HG03196 (cell line): ENCODE measurements at regions not wholly inside any gene's neighbourhood (a gene's known extent, or its start where the extent isn't known, plus 50 kb on each side); places are given as distances from the start of the nearest gene placed in this dataset.

Source experiments
- ATAC-seq: cut with Tn5 transposase; IDR thresholded peaks from one replicate; pipeline ENCODE4 v1.9.1; 2021; ENCODE audit not compliant: unreplicated experiment

DNA sequence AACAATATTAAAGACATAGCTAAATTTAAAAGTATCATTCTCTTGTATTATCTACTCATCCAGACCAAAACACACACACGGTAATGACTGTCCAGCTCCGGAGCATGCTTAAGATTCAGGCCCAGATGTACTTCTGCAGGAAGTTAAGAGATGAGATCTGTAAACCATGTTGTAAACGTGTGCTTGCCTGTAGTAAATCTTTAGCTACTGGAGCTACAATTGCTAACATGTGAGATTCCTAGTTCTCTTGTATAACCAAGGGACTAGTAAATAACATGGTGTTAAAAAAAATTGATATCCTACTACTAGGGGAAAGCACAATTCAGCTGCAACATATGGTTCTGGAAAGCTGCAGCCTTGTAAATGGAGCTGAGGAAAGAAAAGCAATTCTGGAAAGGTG, 651.7 kb upstream of the CCDC54 start:
- ATAC-seq = no peak

DNA sequence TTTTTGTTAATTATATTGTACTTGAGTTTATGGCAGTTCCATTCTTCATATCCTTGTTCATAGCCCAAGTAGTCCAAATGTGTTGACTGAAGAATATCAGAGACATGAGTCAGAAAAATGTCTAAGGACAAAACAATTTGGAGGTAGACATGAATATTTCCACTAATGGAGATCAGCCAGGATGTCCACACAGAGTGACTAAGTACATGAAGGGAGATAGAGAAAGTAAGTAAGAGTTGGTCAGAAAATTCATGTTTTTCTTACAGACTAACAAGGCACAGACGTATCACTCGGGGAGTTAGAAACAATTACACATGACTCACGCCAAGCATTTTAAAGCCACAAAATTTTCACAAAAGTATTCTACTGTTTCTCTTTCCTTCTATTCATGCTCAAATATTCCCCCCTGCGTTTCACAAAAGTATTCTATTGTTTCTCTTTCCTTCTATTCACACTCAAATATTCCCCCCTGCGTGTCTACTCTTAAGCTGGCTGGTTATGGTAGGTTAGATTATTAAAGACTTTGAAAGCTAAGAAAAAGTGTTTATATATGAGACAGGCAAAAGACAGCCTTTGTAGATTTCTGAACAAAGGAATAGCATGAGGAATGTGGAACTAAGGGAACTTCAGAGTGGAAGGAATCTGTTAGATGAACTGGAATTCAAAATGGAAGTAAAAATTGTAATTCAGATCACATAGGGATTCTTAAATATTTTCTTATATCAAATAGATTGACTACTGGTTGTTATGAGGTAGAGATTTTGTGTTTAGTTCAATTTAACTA, 648.7 kb upstream of the CCDC54 start:
- no peak for ATAC-seq

DNA sequence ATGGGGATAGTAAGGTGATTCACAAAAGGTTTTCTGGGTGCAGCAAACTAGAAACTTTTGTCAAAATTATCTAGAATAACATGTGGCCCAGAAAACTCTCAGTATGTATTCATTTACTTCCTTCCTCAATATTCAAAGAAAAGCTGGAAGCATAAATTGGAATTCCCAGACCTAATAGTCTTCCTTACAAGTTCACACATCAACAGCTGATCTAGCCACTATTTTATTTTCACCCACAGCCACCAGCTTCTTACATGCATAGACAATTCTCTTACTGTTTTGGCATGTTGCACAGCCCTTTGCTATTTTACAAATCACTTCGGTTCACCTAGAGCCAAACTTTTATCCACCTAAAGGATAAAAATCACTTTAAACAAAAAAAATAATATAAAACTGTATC, 647.8 kb upstream of the CCDC54 start:
- no peak for ATAC-seq

DNA sequence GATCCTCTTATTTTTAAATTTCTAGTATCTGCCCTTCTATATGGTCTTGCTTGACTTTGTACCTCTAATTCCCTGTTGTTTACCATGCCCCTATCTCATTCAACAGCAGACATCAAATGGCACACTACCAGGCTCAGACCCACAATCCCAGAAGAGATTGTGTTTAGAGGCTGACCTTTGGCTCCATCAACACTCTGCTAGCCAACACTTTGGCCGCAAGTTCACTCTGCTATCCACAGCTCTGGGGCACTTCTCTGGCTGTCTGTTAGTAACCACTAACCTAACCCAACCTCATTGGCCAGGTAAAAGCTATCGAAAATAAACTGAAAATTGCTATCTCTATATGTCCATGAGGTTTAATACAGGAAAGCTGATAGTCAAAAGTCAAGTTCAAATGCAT, 646.0 kb upstream of the CCDC54 start:
- ATAC-seq = no peak

DNA sequence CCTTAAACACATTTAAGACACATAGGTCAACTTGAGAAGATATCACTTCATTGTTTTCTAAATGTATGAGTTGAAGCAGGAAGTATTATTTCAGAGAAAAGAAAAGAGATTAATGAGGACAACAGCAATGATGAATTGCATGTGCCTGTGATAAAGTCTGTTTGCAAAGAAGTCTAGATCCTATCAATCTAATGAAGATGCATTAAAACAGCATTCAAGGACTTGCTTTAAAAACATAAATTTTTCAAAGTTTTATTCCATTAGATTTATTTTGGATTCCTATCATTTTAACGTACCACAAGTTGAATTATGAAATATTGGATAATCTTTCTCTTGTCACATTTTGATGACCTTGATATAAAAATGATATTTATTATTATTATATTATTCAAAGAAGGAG, 642.5 kb upstream of the CCDC54 start:
- ATAC-seq = no peak

DNA sequence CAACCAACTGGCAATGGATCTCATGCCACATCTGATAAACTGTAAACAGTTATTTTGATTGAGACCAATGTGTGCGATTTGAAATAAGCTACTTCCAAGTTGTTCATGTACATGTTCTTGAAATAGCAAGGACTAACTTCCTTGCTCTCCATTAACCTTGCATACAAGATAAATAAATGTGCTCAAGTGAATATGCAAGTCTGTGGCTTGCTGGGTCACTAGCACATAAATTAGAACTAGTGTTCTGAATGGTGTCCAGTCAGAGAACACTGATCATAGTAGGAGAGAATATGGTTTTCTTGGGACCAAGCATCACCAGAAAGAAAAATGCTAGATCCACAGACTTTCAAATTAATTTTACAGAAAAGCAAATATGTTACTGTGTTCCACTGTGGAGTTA, 640.0 kb upstream of the CCDC54 start:
- no peak for ATAC-seq

DNA sequence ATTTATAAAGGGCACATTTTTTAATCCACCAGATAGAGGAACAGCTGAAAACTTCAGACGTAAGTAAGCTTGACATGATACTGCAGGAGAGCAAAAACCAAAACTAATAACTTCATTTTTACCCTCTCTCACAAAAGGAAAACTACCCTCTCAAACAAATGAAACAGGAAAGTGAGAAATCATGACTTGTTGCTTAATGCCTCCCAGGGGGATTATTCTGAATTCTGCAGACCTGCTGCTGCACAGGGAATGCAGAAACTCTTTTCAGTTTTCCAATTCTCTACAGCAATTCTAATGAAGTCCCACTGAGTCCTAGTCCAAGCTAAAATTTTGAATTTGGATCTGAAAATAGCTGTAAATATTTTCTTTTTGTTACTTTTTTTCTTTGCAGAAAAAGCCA, 637.1 kb upstream of the CCDC54 start:
- no peak for ATAC-seq

DNA sequence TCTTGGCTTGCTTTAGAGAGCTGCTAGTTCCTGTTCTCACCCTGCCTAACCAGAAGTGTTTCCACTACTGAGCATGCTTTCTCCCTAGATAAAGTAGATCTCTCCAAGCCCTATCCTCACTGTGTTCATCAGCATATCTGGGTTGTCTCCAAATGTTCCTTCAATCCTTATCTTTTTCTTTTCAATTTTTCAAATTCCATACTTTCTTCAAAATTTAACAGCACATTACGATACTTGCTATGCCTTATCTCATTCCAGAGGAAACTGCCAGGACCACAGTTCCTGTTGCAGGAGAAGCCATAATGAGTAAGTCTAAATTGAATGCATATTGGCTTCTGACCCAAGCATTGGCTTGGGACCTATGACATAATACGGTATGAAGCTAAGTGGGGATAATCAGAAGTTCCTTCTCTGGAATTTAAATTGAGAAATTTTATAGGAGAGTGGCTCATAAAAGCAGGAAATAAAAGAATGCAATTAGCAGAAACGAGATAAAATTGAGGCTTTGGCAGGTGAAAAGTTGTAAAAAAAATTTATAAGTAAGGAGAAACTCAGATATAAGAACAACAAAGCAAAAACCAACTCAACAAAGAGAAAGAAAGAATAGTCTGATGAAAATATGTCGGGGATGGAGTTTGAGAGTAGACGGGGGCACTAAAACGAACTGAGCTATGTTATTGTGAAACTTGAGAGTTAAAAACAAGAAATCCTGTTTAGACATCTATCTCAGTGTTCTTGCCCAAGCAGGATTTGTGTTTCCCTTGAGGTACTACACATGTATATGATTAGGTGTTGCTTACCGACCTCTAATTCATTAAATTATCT, 631.7 kb upstream of the CCDC54 start:
- no peak for ATAC-seq

DNA sequence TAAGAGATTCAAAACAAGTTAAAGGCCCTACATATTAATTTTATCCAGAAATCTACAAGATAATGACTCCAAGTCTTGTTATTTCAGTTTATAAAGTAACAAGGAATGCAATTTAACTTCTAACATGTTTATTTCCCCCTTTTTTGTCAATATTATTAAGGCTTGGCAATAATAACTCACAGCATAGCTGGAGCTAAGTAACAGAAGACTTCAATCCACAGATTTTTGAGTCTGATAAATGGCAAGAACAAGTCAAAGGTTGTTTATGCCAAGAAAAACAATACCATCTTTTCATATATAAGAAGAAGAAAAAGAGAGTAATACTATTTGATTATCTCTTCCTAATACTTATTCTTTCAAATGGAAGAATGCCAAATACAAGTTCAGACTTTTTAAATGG, 631.0 kb upstream of the CCDC54 start:
- ATAC-seq = no peak

DNA sequence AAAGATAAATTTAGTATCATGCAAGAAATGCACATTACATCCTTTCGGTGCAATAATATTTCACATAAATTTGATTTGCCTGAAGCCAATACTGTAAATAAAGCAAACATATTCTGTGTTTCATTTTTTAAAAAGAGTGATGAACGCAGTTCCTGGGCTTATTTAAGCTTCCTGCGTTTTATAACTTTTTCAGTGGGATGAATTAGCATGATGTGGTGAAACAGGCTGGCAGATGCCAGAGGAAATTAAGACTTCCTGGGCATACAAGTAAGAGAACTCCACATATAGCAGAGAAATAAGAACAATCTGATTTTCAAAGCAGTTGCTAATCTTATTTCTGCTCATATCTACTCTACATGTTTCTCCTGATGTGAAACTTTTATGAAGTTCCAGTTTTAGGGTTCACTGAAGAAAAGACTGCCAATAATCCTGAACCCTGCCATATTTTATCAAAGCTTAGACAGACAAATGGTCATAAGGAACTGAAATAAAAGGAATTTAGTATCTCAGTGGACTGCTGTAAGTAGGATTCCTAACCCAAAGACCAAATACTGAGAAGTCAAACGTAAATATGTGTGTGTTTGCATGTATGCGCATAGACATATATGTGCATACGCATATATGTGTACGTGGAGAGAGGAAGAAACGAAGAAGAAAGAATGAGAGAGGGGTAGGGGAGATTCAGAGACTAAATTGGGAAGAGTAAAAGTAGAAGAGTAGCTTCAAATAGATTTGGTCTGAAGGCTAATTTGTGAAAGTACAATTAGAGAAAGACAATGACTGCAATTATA, 628.6 kb upstream of the CCDC54 start:
- no peak for ATAC-seq

DNA sequence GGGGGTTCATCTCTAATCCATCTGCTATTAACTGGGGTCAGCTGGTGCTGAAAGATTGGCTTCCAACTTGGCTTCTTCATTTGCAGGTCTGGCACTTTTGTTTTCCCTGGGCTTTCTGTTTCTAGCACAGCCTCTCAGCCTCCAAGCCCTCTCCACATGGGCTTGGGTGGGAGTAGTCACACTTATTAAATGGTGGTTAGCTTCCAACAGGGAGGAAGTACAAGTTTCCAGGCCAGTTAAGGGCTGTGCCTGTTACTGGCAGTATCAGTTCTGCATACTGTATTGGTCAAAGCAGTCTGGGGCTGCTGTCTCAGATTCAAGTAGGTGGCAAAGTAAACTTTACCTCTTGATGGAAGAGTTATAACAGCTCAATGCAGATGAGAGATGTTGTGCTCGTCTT, 627.1 kb upstream of the CCDC54 start:
- ATAC-seq = no peak

DNA sequence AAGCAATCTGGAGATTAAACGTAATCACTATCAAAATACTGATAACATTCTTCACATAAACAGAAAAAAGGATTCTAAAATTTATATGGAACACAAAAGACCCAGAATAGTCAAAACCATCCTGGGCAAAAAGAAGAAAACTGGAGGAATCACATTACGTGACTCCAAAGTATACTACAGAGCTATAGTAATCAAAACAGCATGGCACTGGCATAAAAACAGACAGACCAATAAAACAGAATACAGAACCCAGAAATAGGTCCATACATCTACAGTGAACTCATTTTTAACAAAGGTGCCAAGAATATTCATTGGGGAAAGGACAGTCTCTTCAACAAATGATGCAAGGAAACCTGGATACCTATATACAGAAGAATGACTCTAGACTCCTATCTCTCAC, 621.9 kb upstream of the CCDC54 start:
- ATAC-seq = no peak

DNA sequence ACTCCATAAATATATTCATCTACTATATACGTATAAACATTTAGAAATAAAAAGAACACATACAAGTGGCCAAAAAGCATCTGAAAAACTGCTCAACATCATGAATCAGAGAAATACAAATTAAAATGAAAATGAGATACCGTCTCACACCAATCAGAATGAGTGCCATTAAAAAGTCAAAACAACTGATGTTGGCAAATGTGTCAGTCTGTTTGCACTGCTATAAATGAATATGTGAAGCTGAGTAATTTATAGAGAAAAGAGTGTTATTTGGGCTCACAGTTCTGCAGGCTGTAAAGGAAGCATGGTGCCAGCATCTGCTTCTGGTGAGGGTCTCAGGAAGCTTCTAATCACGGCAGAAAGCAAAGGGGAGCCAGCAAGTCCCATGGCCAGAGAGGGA, 620.3 kb upstream of the CCDC54 start:
- ATAC-seq = no peak

DNA sequence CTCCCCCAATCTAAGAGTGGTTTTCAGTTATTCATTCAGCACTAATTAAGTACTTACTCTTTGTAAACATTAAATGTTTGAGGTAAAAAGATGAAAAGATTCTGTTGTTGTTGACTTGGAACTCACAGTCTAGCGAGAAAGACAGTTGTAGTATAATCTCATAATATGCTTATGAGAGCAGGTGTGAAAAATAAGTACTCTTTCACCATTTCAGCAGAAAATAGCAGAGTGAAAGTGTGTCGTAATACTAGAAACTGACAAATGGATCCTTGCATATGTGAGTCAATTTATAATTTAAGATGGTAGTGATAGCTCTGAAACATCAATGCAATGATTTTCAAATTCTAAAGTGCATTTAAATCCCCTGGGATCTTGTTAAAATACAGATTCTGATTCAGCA, 618.8 kb upstream of the CCDC54 start:
- ATAC-seq = no peak

DNA sequence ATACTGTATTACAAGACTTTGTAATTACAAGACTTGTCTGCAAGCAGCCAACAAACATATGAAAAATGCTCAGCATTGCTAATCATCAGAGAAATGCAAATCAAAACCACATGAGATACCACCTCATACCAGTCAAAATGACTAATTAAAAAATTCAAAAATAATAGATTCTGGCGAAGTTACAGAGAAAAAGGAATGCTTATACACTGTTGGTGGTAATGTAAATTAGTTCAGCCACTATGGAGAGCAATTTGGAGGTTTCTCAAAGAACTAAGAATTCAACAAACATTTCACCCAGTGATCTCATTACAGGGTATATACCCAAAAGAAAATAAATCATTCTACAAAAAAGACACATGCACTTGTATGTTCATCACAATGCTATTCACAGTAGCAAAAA, 617.5 kb upstream of the CCDC54 start:
- ATAC-seq = no peak

DNA sequence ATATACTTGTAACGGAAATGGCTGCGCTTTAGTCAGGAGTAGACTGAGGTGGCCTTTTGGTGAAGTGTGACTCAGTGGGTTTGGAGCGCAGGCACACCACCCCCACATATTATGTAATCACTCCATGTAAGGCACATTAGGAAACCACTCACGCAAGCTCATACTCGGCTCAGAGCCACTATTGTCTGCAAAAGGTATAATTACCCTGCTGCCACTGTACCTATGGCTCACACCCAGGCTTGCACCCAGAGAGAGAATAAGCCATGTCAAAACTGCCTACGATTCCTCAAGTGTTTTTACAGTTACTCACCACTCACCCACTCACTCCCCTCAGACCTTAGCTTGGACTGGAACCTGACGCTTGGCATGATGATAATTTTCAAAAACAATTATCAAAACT, 611.9 kb upstream of the CCDC54 start:
- no peak for ATAC-seq

DNA sequence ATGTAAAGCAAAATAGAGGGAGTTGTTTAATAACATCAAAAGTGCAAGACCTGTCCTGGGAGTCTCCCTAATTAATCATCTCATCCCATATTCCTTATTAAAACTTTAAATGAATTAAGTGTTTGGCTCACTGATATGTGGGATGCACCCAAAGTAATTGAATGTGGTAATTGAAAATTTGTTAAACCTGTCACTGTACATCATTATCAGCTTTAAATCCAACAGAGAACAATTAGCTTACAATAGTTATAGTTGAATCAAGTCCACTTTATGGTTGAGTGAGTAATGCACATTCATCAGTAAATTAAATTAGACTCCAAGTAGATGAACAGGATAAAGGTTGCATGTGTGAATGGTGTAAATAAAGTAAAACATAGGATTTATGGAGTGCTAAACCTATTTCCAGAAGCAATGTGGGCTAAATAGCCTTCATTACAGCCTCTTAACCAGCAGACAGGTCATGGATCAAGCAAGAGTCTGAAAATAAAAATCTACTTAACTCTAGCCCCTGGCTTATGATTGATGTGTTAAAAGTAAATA, 608.2 kb upstream of the CCDC54 start:
- no peak for ATAC-seq

DNA sequence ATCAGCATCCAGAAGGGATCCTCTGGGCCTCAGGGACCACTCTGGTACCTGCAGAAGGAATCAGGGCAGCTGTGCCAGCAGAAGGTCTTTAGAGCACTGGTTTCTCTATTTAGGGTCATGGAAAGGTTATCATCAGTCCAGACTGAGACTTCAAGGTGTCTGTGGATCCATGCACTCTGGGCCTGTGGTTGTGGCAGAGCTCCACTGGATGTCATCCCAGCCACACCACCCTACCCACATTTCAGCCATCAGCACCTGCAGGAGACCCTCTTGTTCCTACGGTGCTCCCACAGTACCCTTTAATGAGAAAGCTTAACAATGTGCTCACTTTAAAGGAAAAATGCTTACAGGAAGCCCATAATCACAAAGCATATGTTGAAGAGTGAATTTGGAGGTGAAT, 603.4 kb upstream of the CCDC54 start:
- no peak for ATAC-seq

DNA sequence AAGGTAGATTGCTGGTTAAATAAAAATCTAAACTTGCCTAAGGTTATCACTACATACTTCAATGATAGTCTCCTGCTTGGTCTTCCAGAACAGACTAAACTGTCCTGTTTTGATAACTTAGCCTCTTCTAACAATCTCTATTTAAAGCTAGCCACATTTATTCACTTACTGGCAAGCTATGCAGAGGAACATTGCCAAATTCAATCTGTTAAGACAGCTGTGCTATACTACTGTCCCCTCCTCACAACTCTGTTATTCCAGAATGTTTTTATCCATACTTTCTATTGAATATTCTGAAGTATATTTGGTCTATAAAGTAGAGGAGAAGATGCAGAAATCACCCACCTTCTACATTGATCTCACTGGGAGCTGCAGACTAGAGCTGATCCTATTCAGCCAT, 594.0 kb upstream of the CCDC54 start:
- no peak for ATAC-seq

DNA sequence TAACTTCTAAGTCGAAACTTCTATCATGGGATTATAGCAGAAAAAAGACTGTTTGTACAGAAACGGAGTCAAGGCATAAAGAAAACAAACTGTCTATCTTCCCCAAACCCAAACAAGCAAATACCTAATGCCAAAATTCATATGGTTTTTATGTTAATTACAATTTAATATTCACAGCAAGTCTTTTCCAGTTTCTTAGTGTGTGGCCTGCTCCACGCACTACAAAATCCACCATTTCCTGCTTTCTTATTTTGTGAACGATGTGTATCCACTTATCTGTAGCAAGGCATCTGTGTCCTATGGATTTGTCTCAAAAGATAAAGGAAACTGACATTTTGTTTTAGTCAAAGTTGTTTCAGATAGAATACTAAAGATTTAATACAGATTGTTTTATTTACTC, 588.0 kb upstream of the CCDC54 start:
- ATAC-seq = no peak

DNA sequence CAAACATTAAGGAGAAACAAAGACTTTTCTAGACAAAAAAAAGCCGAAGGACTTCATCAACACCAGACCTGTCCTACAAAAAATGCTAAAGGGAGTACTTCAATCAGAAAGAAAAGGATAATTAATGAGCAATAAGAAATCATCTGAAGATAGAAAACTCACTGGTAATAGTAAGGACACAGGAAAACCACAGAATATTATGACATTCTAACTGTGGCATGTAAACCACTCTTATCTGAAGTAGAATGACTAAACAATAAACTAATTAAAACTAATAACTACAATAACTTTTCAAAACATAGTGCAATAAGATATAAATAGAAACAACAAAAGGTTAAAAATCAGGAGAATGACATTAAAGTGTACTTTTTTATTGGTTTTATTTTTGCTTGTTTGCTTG, 584.5 kb upstream of the CCDC54 start:
- ATAC-seq = no peak

DNA sequence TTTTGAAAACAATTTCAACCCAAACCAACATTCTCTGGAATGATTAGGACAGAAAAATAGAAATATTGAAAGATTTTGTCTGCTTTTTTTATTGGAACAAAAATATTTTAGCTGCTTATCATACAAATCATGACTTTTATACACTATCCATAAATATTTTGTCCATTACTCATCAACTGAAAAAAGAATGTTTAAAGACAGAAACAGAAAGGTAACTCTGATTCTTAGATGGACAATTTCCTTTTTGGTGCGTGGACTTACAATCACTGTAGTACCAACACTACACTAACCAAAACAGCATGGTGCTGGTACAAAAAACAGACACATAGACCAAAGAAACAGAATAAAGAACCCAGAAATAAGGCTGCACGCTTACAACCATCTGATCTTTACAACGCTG, 582.8 kb upstream of the CCDC54 start:
- no peak for ATAC-seq
